Activated CD4-positive, alpha-beta T cell treated with anti-CD3 and anti-CD28 coated beads, Interleukin-2, amount 50 U/mL, for 48 hours (primary cell): ENCODE measurements at regions not wholly inside any gene's neighbourhood (a gene's known extent, or its start where the extent isn't known, plus 50 kb on each side); places are given as distances from the start of the nearest gene placed in this dataset.
"Not testable (repeated sequence)": the region's sequence is repeated elsewhere in the genome, so short reads cannot be mapped to it uniquely, and the experiment has no call there.

Experiments
- DNase-seq, 2 experiments: peaks; one replicate each; pipeline ENCODE4 v3.0.0-alpha.2; 2020

GRCh38 chr16:35102780-35103403, 1643.5 kb downstream of the TP53TG3F start:
- DNase-seq = peak; percentile 1 to 3

DNA sequence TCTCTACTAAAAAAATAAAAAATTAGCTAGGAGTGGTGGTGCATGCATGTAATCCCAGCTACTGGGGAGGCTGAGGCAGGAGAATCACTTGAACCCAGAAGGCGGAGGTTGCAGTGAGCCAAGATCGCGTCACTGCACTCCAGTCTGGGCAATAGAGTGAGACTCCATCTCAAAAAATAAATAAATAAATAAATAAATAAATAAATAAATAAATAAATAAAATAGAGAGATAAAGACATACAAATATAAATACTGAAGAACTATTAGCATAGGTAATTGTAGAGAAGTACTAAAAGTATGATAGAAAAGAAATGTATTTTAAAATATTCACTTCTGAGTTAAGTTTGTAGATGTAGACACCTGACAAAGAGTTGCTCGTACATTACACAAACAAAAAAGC, 1652.4 kb downstream of the TP53TG3F start:
- not testable (repeated sequence) for DNase-seq

DNA sequence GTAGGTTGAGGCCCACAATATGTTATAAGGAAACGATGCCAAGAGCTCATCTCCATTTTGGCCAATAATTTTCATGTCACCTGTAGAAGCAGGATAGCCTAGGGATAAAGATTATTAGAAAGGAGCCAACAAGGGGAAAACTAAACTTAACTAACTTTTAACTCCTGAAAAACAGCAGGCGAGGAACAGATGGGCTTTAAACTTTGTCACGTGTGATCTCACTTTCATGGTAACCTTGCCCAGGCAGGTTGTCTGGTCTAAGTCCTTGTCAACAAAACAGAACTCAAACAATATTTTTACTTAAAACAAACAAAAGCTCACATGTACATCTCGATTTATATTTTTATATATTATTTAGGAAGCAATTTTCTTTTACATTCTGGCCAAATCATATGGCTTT, 1672.0 kb downstream of the TP53TG3F start:
- no peak for DNase-seq

DNA sequence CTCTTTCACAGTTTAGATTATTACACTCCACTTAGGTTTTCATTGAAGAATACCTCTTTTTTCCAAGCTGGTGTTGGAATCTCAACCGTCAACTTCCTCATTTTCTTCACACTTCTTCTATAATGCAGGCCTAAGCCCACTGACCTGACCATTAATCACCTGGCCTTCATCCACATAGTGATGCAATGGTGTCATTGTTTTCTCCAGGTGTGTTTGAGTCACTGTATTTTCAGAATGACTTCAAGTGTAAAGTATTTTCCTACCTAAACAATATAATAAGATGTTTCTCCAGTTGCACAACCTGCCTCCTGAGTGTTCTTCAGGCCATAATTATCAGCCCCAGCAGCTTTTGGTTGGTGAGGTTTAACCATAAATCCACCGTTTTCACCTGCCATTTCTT, 1675.1 kb downstream of the TP53TG3F start:
- no peak for DNase-seq

DNA sequence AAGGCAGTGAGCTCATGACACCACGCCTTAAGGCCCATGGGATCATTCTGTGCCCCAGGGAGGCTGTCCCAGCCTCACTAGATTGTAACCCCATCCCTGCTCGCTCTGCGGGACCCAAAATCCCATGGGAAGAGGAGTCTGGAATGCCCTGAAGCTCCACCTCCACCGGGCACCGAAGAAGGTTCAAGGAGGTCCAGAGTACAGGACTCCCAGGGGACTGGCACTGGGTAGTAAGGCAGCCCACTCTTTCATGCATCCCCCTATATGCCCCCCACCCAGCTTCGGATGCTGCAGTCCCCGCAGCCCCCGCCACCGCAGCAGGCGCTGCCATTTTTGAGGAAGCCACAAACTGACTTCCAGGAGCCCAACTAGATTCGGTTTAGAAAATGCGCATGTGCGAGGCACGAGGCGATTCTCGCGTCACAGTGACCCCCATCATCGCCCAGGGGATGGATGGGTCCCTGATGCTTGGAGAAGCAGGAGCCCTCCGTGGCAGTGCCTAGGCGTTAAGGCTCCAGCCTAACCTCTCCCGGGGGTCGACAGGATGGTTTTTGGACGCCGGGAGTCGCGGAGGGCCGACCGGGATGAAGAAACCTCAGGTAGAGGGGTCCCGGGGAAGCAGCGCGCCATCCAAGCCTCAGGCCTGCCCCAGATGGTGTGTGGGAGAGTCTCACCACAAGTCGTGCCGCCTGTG, 1681.0 kb downstream of the TP53TG3F start:
- DNase-seq = no peak

DNA sequence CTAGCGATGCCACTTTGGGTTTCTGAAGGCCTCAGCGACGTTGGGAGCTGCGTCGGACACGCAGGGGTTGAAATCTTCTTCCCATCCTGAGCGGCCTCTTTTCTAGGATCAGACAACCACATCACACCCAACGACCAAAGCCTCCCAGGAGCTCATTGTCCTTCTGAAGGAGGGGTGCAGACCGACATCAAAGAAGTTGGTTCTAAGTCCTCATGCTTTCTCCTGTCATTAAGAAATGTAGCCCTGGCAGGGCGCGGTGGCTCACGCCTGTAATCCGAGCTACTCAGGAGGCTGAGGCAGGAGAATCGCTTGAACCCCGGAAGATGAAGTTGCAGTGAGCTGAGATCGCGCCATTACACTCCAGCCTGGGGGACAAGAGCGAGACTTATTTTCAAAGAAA, 1681.9 kb downstream of the TP53TG3F start:
- DNase-seq = no peak

- DNase-seq = no peak
Measured at GRCh38 chr16:35142147-35142808, 1682.9 kb downstream of the TP53TG3F start.

- no peak for DNase-seq
Measured at GRCh38 chr16:35142809-35143192, 1683.4 kb downstream of the TP53TG3F start.

DNA sequence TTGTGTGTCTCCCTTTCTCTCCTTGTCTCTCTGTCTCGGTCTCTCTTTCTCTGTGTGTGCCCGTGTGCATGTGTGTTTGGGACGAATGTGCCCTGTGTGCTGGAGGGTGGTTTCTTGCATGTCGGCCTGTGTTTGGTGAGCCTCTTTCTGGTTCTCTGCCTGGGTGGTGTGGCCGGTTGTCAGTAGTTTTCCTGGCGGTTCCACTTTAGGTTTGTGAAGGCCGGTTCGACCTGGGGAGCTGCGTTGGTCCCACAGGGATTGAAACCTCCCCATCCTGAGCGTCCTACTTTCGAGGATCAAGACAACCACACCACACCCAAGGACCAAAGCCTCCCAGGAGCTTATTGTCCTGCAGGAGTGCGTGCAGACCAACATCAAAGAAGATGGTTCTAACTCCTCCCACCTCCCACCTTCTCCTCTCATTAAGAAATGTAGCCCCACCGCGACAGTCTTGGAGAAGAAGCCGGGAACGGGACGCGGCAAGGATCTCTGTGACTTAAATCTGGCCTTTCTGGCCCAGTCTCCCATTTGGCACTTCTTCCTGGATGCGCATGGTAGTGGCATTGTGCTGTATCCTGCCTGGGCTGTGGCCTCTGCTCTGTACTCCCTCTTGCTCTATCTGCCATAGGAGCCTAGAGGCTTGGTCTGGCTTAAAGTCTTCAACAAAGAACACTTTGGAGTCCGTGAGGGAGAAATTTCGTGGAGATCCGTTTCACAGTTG, 1685.0 kb downstream of the TP53TG3F start:
- DNase-seq = no peak

- DNase-seq = no peak
Measured at GRCh38 chr16:35146031-35146710, 1686.8 kb downstream of the TP53TG3F start.

- no peak for DNase-seq
Measured at GRCh38 chr16:35146723-35147458, 1687.5 kb downstream of the TP53TG3F start.

- no peak for DNase-seq
Measured at GRCh38 chr16:35147556-35148504, 1688.4 kb downstream of the TP53TG3F start.

DNA sequence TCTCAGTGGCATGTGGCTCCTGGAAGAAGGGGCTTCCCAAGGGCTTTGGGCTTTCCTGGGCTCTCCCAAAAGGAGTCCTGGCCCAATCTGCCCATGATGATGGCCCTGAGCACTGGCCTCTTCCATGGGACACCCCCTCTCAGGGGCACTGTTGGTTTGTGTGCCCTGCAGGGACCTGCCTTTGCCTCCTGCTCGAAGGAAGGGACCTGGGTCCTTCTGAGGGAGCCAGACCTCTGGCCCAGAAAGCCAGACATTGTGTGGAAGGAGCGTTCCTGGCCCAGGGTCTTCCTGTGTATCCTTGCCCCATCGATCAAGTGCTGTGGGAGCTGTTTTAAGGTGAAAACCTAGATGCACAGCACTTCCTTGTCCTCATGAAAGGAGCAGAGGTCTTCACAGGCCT, 1689.3 kb downstream of the TP53TG3F start:
- no peak for DNase-seq

- DNase-seq = no peak
Measured at GRCh38 chr16:35149550-35149949, 1690.1 kb downstream of the TP53TG3F start.

DNA sequence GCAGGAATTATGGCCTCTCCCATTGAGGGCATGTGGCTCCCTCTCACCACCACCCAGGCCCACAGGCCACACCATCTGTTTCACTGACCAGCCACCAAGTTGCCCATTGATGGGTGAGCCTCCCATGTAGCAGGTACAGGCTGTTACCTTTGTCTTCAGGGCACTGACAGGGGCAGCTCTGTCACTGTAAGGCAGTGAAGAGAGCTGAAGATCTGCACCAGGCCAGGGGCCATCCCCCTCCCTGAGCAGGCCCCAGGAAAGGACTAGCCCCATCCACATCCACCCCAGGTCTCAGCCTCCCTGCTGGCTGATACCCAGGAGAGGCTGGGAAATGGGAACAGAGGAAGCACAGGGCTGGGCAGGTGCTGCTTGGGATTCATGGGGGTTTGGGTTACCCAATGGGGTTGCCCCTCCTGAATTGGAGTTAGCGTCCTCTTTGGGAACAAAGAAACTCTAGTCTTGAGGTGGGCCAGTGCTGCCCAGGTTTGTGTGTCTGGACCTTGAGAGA, 1691.4 kb downstream of the TP53TG3F start:
- DNase-seq = no peak

GRCh38 chr16:35152067-35152627, 1692.7 kb downstream of the TP53TG3F start:
- DNase-seq = no peak

- DNase-seq = no peak
Measured at GRCh38 chr16:35154627-35155026, 1695.2 kb downstream of the TP53TG3F start.

DNA sequence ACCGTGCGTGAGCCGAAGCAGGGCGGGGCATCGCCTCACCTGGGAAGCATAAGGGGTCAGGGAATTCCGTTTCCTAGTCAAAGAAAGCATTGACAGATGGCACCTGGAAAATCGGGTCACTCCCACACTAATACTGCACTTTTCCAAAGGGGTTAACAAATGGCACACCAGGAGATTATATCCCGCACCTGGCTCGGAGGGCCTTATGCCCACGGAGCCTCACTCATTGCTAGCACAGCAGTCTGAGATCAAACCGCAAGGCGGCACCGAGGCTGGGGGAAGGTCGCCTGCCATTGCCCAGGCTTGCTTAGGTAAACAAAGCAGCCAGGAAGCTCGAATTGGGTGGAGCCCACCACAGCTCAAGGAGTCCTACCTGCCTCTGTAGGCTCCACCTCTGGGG, 1698.1 kb downstream of the TP53TG3F start:
- not testable (repeated sequence) for DNase-seq

DNA sequence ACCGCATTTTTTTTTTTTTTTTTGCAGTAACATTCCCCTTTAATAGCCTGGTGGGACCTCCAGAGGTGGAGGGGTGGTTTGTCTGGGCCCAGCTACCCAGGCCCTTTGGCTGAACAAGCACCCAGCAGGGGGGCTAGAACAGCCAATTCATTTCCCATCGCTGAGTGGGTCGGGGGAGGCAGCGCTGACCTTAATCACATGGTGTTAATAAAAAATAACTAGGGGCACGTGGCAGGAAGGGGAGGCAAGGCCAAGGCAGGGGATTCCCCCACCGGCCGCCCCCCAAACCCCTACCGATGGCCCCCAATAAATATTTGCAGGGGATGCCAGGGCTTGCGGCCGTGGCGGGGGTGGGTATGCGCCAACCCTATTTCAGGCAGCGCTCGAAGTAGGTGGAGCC, 1709.9 kb downstream of the TP53TG3F start:
- not testable (repeated sequence) for DNase-seq

GRCh38 chr16:35170061-35170460, 1710.6 kb downstream of the TP53TG3F start:
- DNase-seq = not testable (repeated sequence)
